DOHH2 (cell line): ENCODE measurements at regions not wholly inside any gene's neighbourhood (a gene's known extent, or its start where the extent isn't known, plus 50 kb on each side); places are given as distances from the start of the nearest gene placed in this dataset.

ENCODE experiments used
- H3F3A ChIP-seq: fragments of 200-600 bp; sonication (generic), shearing (Covaris generic); 2 replicates; pipeline ENCODE4 v1.6.0; 2016; ENCODE audit warnings: antibody characterized with exemption, mild to moderate bottlenecking; ENCODE audit not compliant: control insufficient read depth, insufficient read depth
- H3K27ac ChIP-seq: fragments of 200-600 bp; sonication (generic); 2 replicates; pipeline ENCODE4 v1.5.1; 2014; ENCODE audit warnings: low read depth, mild to moderate bottlenecking, low read length, moderate library complexity
- H3K27me3 ChIP-seq: fragments of 200-600 bp; sonication (generic); 2 replicates; pipeline ENCODE4 v1.6.1; 2014; ENCODE audit warnings: mild to moderate bottlenecking, low read length, mixed read lengths; ENCODE audit not compliant: control insufficient read depth
- H3K36me3 ChIP-seq: fragments of 200-600 bp; sonication (generic); 2 replicates; pipeline ENCODE4 v1.6.1; 2014; ENCODE audit warnings: mild to moderate bottlenecking, low read length, moderate library complexity, mixed read lengths; ENCODE audit not compliant: control insufficient read depth
- H3K4me1 ChIP-seq: fragments of 200-600 bp; sonication (generic); 2 replicates; pipeline ENCODE4 v1.6.1; 2014; ENCODE audit warnings: mild to moderate bottlenecking, low read length, mixed read lengths; ENCODE audit not compliant: control insufficient read depth
- H3K4me2 ChIP-seq: fragments of 200-600 bp; sonication (generic); 2 replicates; pipeline ENCODE4 v1.6.0; 2014; ENCODE audit warnings: mild to moderate bottlenecking, low read length, moderate library complexity
- H3K4me3 ChIP-seq: fragments of 200-600 bp; sonication (generic); 2 replicates; pipeline ENCODE4 v1.5.1; 2014; ENCODE audit warnings: mild to moderate bottlenecking, low read length, mixed read lengths
- H3K79me2 ChIP-seq: fragments of 200-600 bp; sonication (generic); 2 replicates; pipeline ENCODE4 v1.6.1; 2014; ENCODE audit warnings: mild to moderate bottlenecking, low read length, mixed read lengths; ENCODE audit not compliant: control insufficient read depth
- H3K9me2 ChIP-seq: fragments of 200-600 bp; sonication (generic); replicated peaks from 2 replicates; pipeline ENCODE4 v1.6.1; 2014; ENCODE audit warnings: mild to moderate bottlenecking, low read length, mixed read lengths; ENCODE audit not compliant: control insufficient read depth
- H3K9me3 ChIP-seq: fragments of 200-600 bp; sonication (generic); 2 replicates; pipeline ENCODE4 v1.6.1; 2014; ENCODE audit warnings: antibody characterized with exemption, low read length, mixed read lengths; ENCODE audit not compliant: control insufficient read depth, insufficient read depth
- H4K20me1 ChIP-seq: fragments of 200-600 bp; sonication (generic); 2 replicates; pipeline ENCODE4 v1.6.0; 2014; ENCODE audit warnings: low read depth, mild to moderate bottlenecking, antibody characterized with exemption, low read length, moderate library complexity; ENCODE audit not compliant: control insufficient read depth, insufficient read depth
- EZH2phosphoT487 ChIP-seq: fragments of 200-600 bp; sonication (generic); IDR thresholded peaks from 2 replicates; pipeline ENCODE4 v1.6.1; 2017; ENCODE audit warnings: borderline replicate concordance, mild to moderate bottlenecking, antibody characterized with exemption, low read length, moderate library complexity, mixed read lengths
- TF ChIP-seq, protein P1 (sequence below): fragments of 200-600 bp; sonication (generic); IDR thresholded peaks from one replicate; pipeline ENCODE4 v1.5.1; 2014; ENCODE audit warnings: antibody characterized with exemption, mild to moderate bottlenecking, low read depth, low read length; ENCODE audit not compliant: poor library complexity, severe bottlenecking

DNA sequence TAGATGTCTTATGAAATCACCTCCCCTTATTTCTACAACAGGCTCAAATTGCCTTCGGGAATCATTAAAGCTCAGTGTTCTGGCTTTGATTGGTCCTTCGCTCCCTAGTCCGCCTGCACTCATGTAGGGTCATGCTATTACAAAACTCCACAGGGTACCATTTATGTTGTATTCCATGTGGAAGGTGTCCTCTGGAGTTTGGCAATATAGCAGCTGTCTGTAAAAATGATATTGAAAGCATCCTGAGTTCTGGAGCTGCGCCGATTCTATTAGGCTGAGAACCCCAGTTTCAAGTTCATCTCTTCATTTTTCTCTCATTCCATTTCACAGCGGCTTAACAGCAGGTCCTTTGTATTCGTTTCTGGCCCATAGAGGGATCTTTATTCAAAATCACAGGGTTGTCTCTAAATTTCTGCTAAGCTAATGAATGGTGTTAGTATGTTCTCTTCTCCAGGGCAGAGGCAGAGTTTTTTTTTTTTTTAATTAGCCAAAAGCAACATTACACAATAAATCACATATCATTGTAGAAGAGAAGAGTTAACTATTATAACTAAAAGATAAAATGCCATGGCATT lies 71.9 kb upstream of the TEKT1 start:
- Histone ChIP-seq H3K4me3 (no peak overlapping the region), H4K20me1 (no peaks in the 10 kb centered on the region), H3K27me3 (no peaks in the 10 kb centered on the region), H3K4me2 (no peak overlapping the region), H3K4me1 (no peaks in the 10 kb centered on the region), H3F3A (no peaks in the 10 kb centered on the region), H3K9me2 (no peaks in the 10 kb centered on the region), H3K36me3 (no peaks in the 10 kb centered on the region), H3K27ac (no peak overlapping the region), H3K9me3 (no peaks in the 10 kb centered on the region), H3K79me2 (no peaks in the 10 kb centered on the region)
- no peak for TF ChIP-seq EZH2phosphoT487
- TF ChIP-seq, protein P1, sequence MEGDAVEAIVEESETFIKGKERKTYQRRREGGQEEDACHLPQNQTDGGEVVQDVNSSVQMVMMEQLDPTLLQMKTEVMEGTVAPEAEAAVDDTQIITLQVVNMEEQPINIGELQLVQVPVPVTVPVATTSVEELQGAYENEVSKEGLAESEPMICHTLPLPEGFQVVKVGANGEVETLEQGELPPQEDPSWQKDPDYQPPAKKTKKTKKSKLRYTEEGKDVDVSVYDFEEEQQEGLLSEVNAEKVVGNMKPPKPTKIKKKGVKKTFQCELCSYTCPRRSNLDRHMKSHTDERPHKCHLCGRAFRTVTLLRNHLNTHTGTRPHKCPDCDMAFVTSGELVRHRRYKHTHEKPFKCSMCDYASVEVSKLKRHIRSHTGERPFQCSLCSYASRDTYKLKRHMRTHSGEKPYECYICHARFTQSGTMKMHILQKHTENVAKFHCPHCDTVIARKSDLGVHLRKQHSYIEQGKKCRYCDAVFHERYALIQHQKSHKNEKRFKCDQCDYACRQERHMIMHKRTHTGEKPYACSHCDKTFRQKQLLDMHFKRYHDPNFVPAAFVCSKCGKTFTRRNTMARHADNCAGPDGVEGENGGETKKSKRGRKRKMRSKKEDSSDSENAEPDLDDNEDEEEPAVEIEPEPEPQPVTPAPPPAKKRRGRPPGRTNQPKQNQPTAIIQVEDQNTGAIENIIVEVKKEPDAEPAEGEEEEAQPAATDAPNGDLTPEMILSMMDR = no peak

DNA sequence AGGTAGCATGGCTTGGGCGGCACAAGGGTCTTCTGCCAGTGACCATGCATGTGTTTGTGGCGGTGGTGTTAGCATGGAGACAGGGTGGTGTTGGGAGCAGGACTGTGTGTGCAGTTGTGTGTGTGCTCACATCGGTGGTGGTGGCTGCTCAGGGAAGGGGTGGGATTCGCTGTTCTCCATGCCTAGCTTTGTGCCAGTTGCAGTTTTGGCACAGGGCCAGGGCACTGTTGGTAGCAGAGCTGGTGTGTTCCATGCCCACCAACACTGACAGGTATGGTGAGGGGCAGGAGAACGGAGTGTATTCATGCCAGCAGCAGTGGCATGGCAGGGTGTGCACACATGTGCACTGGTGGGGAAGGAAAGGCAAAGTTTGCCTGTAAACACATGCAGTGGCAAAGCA lies 77.3 kb upstream of the TEKT1 start:
- Histone ChIP-seq H3K9me3 (no peaks in the 10 kb centered on the region), H3K4me1 (peaks cover 4% of the 10 kb centered on the region), H3K27me3 (peaks cover 27% of the 10 kb centered on the region), H3K9me2 (no peaks in the 10 kb centered on the region), H3K36me3 (no peaks in the 10 kb centered on the region), H3F3A (no peaks in the 10 kb centered on the region), H3K27ac (no peak overlapping the region), H4K20me1 (no peaks in the 10 kb centered on the region), H3K4me3 (no peak overlapping the region), H3K79me2 (no peaks in the 10 kb centered on the region), H3K4me2 (no peak overlapping the region)
- no peak for TF ChIP-seq EZH2phosphoT487

DNA sequence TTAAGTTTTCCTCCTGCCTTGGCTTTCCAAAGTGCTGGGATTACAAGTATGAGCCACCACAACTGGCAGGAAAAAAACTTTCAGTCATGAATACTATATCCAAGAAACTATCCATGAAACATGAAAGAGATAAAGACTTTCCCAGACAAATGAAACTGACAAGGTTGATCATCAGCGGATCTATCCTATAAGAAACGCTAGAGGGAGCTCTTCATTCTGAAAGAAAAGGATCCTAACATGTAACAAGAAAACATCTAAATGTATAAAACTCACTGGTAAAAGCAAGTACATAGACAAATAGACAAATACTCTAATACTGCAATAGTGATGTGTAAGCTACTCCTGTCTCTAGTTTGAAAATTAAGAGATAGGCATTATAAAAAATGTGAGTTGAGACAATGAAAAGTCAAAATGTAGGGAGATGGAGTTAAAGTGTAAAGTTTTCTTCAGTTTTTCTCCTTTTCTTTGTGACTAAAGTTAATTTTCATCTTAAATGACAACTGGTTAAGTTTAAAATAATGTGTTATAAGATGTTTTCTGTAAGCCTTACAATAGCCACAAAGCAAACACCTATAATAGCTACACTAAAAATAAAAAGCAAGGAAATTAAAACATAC lies 79.6 kb upstream of the TEKT1 start:
- Histone ChIP-seq H3K4me2 (no peak overlapping the region), H3K4me3 (no peak overlapping the region), H3F3A (no peaks in the 10 kb centered on the region), H3K27ac (no peak overlapping the region), H3K9me2 (no peaks in the 10 kb centered on the region), H3K27me3 (peaks cover 29% of the 10 kb centered on the region), H4K20me1 (no peaks in the 10 kb centered on the region), H3K9me3 (no peaks in the 10 kb centered on the region), H3K36me3 (no peaks in the 10 kb centered on the region), H3K4me1 (peaks cover 7% of the 10 kb centered on the region), H3K79me2 (no peaks in the 10 kb centered on the region)
- TF ChIP-seq, protein P1 = peak; percentile 76
- TF ChIP-seq EZH2phosphoT487 = peak; percentile 21; the same call in 1 of the 2 replicates

DNA sequence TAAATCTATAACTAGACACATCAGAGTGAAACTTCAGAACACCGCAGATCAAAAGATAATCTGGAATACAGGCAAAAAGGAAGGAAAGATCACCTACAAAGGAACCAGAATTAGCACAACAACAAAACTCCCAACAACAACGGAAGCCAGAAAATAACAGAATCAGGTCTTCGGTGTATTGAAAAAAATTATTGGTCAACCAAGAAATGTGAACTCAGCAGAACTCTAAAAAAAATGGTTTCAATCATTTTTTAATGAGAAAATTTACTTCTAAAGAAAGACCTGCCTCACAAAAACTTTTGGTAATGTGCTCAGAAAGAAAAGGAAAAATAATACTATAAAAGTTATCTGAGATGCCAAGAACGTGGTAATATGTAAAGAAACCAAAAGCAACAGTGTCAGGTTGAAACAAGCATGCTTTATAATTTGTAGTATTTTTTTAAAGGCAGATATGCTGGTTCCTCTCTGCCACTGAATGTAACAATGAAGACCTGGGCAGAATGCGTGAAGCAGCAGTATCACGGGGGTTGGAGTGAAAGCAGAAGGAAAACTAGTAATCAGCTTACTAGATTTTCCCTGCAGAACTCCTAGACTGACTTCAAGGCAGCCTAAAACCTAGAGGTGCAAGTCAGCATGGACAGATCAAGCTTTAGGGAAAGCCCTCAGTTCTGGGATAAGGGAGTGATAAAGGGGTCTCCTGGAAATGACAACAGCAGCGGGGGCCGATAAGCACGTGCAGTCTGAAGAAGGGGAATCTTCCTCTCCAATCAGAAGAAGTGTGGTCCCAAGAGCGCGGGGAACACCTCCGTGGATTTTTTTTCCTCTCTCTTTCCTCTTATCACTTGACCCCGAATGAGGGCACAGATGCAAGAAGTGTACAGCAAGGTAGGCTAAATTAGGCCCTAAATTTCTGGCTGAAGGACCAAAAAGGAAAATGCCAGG lies 80.9 kb upstream of the TEKT1 start:
- Histone ChIP-seq H3K27ac (no peak overlapping the region), H3F3A (no peaks in the 10 kb centered on the region), H3K36me3 (no peaks in the 10 kb centered on the region), H4K20me1 (no peaks in the 10 kb centered on the region), H3K79me2 (no peaks in the 10 kb centered on the region), H3K4me2 (no peak overlapping the region), H3K4me1 (peaks cover 7% of the 10 kb centered on the region), H3K9me2 (no peaks in the 10 kb centered on the region), H3K9me3 (no peaks in the 10 kb centered on the region), H3K4me3 (no peak overlapping the region), H3K27me3 (peaks cover 29% of the 10 kb centered on the region)
- TF ChIP-seq, protein P1 = no peak
- TF ChIP-seq EZH2phosphoT487 = no peak
